SU-DHL-6 (cell line): ENCODE measurements at regions not wholly inside any gene's neighbourhood (a gene's known extent, or its start where the extent isn't known, plus 50 kb on each side); places are given as distances from the start of the nearest gene placed in this dataset.

Source experiments
- CTCF ChIP-seq: fragments of 200-600 bp; sonication (generic); IDR thresholded peaks from one replicate; pipeline ENCODE4 v1.5.1; 2017; ENCODE audit warnings: antibody characterized with exemption, mild to moderate bottlenecking, low read length, moderate library complexity; ENCODE audit not compliant: insufficient read depth, poor library complexity, severe bottlenecking
- EZH2phosphoT487 ChIP-seq: fragments of 200-600 bp; sonication (generic), shearing (Covaris generic); conservative IDR thresholded peaks from 2 replicates; pipeline ENCODE4 v1.6.1; 2018; ENCODE audit warnings: mild to moderate bottlenecking, antibody characterized with exemption, low read length, moderate library complexity, mixed read lengths

- no peak for TF ChIP-seq CTCF
- TF ChIP-seq EZH2phosphoT487, result no peak
Measured at GRCh38 chr20:16125816-16126215, 447.4 kb downstream of the KIF16B start.
